ENCODE measurements at regions not wholly inside any gene's neighbourhood (a gene's known extent, or its start where the extent isn't known, plus 50 kb on each side); places are given as distances from the start of the nearest gene placed in this dataset.

GRCh38 chr4:142961866-142962265, 115.8 kb upstream of the INPP4B start:
- no peak for TF ChIP-seq CTCF (IDR thresholded peaks at IDR 0.05; ENCODE audit: extremely low read depth, missing control alignments)
- no peak for DNase-seq (ENCODE audit: low spot score)

- no peak for DNase-seq (ENCODE audit: low spot score)
- TF ChIP-seq CTCF (IDR thresholded peaks at IDR 0.05; ENCODE audit: extremely low read depth, missing control alignments) = no peak
Measured at GRCh38 chr4:142974328-142974727, 128.2 kb upstream of the INPP4B start.

- TF ChIP-seq CTCF (IDR thresholded peaks at IDR 0.05; ENCODE audit: extremely low read depth, missing control alignments) = no peak
- DNase-seq (ENCODE audit: low spot score) = no peak
Measured at GRCh38 chr4:142975618-142976017, 129.5 kb upstream of the INPP4B start.

GRCh38 chr4:142976482-142976881, 130.4 kb upstream of the INPP4B start:
- no peak for DNase-seq (ENCODE audit: low spot score)
- TF ChIP-seq CTCF (IDR thresholded peaks at IDR 0.05; ENCODE audit: extremely low read depth, missing control alignments) = no peak

GRCh38 chr4:142977182-142977581, 131.1 kb upstream of the INPP4B start:
- no peak for DNase-seq (ENCODE audit: low spot score)
- no peak for TF ChIP-seq CTCF (IDR thresholded peaks at IDR 0.05; ENCODE audit: extremely low read depth, missing control alignments)

- no peak for DNase-seq (ENCODE audit: low spot score)
- no peak for TF ChIP-seq CTCF (IDR thresholded peaks at IDR 0.05; ENCODE audit: extremely low read depth, missing control alignments)
Measured at GRCh38 chr4:142983065-142983464, 137.0 kb upstream of the INPP4B start.

GRCh38 chr4:142983589-142983988, 137.5 kb upstream of the INPP4B start:
- no peak for TF ChIP-seq CTCF (IDR thresholded peaks at IDR 0.05; ENCODE audit: extremely low read depth, missing control alignments)
- no peak for DNase-seq (ENCODE audit: low spot score)
